B cell (primary cell): ENCODE measurements at regions not wholly inside any gene's neighbourhood (a gene's known extent, or its start where the extent isn't known, plus 50 kb on each side); places are given as distances from the start of the nearest gene placed in this dataset.

Experiments used
- ATAC-seq: fragments of 200-7000 bp; cut with Tn5 transposase; one replicate; pipeline ENCODE4 v1.10.0; 2021; ENCODE audit warnings: low read depth, mild to moderate bottlenecking, moderate number of reproducible peaks, moderate library complexity
- CTCF ChIA-PET: fragments of 350-600 bp; sonication (Branson Sonifier 250); formaldehyde crosslinking; loops from one replicate; lab custom pipeline; 2021; ENCODE audit warnings: antibody characterized with exemption, inconsistent platforms; lab: Charles Lee
- POLR2A ChIA-PET: fragments of 350-600 bp; sonication (Branson Sonifier 250); formaldehyde crosslinking; loops from one replicate; lab custom pipeline; 2021; ENCODE audit warnings: antibody characterized with exemption; lab: Charles Lee
- DNase-seq: peaks from one replicate; pipeline ENCODE4 v3.0.0; 2013
- H2AFZ ChIP-seq: 2 replicates; pipeline ENCODE4 v1.6.1; 2012; ENCODE audit warnings: mild to moderate bottlenecking, low read depth, low read length; ENCODE audit not compliant: insufficient read depth, poor library complexity, severe bottlenecking
- H3K27ac ChIP-seq, 2 donors: 1 replicate in 1 of 2; 2 replicates in 1 of 2; pipeline ENCODE4 v1.5.1; 2012 to 2013; ENCODE audit warnings: low read length in 2 of 2, mild to moderate bottlenecking in 2 of 2, moderate library complexity in 1 of 2
- H3K27me3 ChIP-seq, 4 experiments: fragments of 200-600 bp in 1 of 4; sonication (generic) in 1 of 4; replicated peaks in 1 of 4; 1 replicate in 2 of 4; 2 replicates in 2 of 4; pipeline versions ENCODE4 v1.6.1 to v1.7.0; 2013 to 2016; ENCODE audit warnings: low read length in 3 of 4, mild to moderate bottlenecking in 2 of 4, mixed read lengths in 1 of 4, moderate library complexity in 1 of 4; ENCODE audit not compliant: insufficient read depth in 4 of 4, control insufficient read depth in 3 of 4; ENCODE audit errors: control extremely low read depth in 1 of 4
- H3K36me3 ChIP-seq, 2 experiments: replicated peaks in 1 of 2; 1 replicate in 1 of 2; 2 replicates in 1 of 2; pipeline versions ENCODE4 v1.6.1 to v1.7.1; 2013; ENCODE audit warnings: low read length in 1 of 2; ENCODE audit not compliant: insufficient read depth in 2 of 2, control insufficient read depth in 1 of 2; ENCODE audit errors: control extremely low read depth in 1 of 2, extremely low read depth in 1 of 2
- H3K4me1 ChIP-seq, 2 donors: fragments of 200-600 bp in 1 of 2; sonication (generic) in 1 of 2; 1 replicate in 1 of 2; 2 replicates in 1 of 2; pipeline versions ENCODE4 v1.5.1 to v1.6.1; 2013 to 2017; ENCODE audit warnings: low read length in 2 of 2; ENCODE audit not compliant: control insufficient read depth in 2 of 2, insufficient read depth in 2 of 2
- H3K4me2 ChIP-seq: replicated peaks from 2 replicates; pipeline ENCODE3; 2012; ENCODE audit warnings: mild to moderate bottlenecking, low read depth, low read length; ENCODE audit not compliant: poor library complexity, severe bottlenecking
- H3K4me3 ChIP-seq, 5 experiments: fragments of 200-600 bp in 1 of 5; sonication (generic) in 1 of 5; 1 replicate in 3 of 5; 2 replicates in 2 of 5; pipeline versions ENCODE4 v1.5.1 to v1.7.0; 2011 to 2016; ENCODE audit warnings: low read length in 4 of 5, mild to moderate bottlenecking in 4 of 5, low read depth in 2 of 5, control low read depth in 1 of 5, moderate library complexity in 1 of 5; ENCODE audit not compliant: insufficient read depth in 1 of 5; ENCODE audit errors: control extremely low read depth in 1 of 5, extremely low read depth in 1 of 5
- H3K79me2 ChIP-seq: fragments of 200-600 bp; sonication (generic); one replicate; pipeline ENCODE4 v1.6.0; 2016; ENCODE audit warnings: low read length; ENCODE audit not compliant: control insufficient read depth, insufficient read depth
- H3K9ac ChIP-seq: fragments of 200-600 bp; sonication (generic); 2 replicates; pipeline ENCODE4 v1.6.1; 2017; ENCODE audit warnings: mild to moderate bottlenecking, low read length, moderate library complexity
- H3K9me3 ChIP-seq, 3 donors: one replicate each; pipeline versions ENCODE4 v1.6.1 to v1.7.1; 2013; ENCODE audit warnings: low read length in 2 of 3; ENCODE audit not compliant: control insufficient read depth in 2 of 3, insufficient read depth in 1 of 3; ENCODE audit errors: control extremely low read depth in 1 of 3
- H4K20me1 ChIP-seq: 2 replicates; pipeline ENCODE4 v1.6.0; 2012; ENCODE audit warnings: mild to moderate bottlenecking, low read length; ENCODE audit not compliant: insufficient read depth, control insufficient read depth, poor library complexity, severe bottlenecking
- H3K27ac Mint-ChIP-seq: one replicate; pipeline ENCODE4 v1.8.0; 2021; ENCODE audit warnings: mixed read lengths
- H3K27me3 Mint-ChIP-seq: one replicate; pipeline ENCODE4 v1.8.0; 2021; ENCODE audit warnings: mixed read lengths
- H3K4me1 Mint-ChIP-seq: one replicate; pipeline ENCODE4 v1.8.0; 2021; ENCODE audit warnings: mixed read lengths
- H3K4me3 Mint-ChIP-seq: one replicate; pipeline ENCODE4 v1.8.0; 2021; ENCODE audit warnings: mixed read lengths
- H3K9me3 Mint-ChIP-seq: one replicate; pipeline ENCODE4 v1.8.0; 2022; ENCODE audit warnings: mixed read lengths; ENCODE audit not compliant: insufficient read depth
- CTCF ChIP-seq: fragments of 200-600 bp; IDR thresholded peaks from one replicate; pipeline ENCODE4 v1.8.0; 2022; ENCODE audit warnings: antibody characterized with exemption, mild to moderate bottlenecking
- EZH2 ChIP-seq: IDR thresholded peaks from 2 replicates; pipeline ENCODE4 v1.6.1; 2012; ENCODE audit warnings: borderline replicate concordance, low read depth, mild to moderate bottlenecking, moderate library complexity, low read length; ENCODE audit not compliant: insufficient read depth, poor library complexity, severe bottlenecking
- WGBS: methylation state at CpG from one replicate; pipeline ENCODE4 v1.1.5; 2013; ENCODE audit warnings: missing lambda C conversion rate; ENCODE audit not compliant: insufficient coverage; 5-methylcytosine and 5-hydroxymethylcytosine counted together
- intact Hi-C: fragments of 100-400 bp; cut with micrococcal nuclease; formaldehyde crosslinking; loops from one replicate; pipeline ENCODE4 v1.10.0; 2022

GRCh38 chr5:12460493-12461261, 556.4 kb upstream of the CTNND2 start:
- H3K4me3 Mint-ChIP-seq, result no peak overlapping the region
- no peaks in the 10 kb centered on the region for H3K9me3 ChIP-seq
- no peaks in the 10 kb centered on the region for H3K79me2 ChIP-seq
- ChIA-PET CTCF (no interaction called here), POLR2A (no interaction called here)
- WGBS, result 84% methylated on average over 2 of the region's 8 CpGs
- no peaks in the 10 kb centered on the region for H3K36me3 ChIP-seq
- peaks cover 2% of the 10 kb centered on the region for H3K9me3 Mint-ChIP-seq
- no peak overlapping the region for H3K27ac ChIP-seq
- intact Hi-C loops, result no loop called here
- H3K9ac ChIP-seq, result no peak overlapping the region
- H3K27ac Mint-ChIP-seq, result no peak overlapping the region
- TF ChIP-seq EZH2 (no peak), CTCF (no peak)
- no peaks in the 10 kb centered on the region for H3K4me1 ChIP-seq
- no peaks in the 10 kb centered on the region for H4K20me1 ChIP-seq
- ATAC-seq (no peak), DNase-seq (no peak)
- H3K4me2 ChIP-seq, result no peak overlapping the region
- H3K4me3 ChIP-seq, result no peak overlapping the region
- no peaks in the 10 kb centered on the region for H3K27me3 Mint-ChIP-seq
- no peaks in the 10 kb centered on the region for H3K4me1 Mint-ChIP-seq
- no peaks in the 10 kb centered on the region for H3K27me3 ChIP-seq
- H2AFZ ChIP-seq, result no peak overlapping the region

GRCh38 chr5:12459326-12459725, 555.1 kb upstream of the CTNND2 start:
- peaks cover 2% of the 10 kb centered on the region for H3K9me3 Mint-ChIP-seq
- ChIA-PET CTCF (no interaction called here), POLR2A (no interaction called here)
- intact Hi-C loops, result no loop called here
- WGBS, result 100% methylated on average over 1 of the region's 1 CpG
- H3K4me1 ChIP-seq, result no peaks in the 10 kb centered on the region
- no peaks in the 10 kb centered on the region for H3K9me3 ChIP-seq
- no peaks in the 10 kb centered on the region for H3K79me2 ChIP-seq
- H3K9ac ChIP-seq, result no peak overlapping the region
- H3K36me3 ChIP-seq, result no peaks in the 10 kb centered on the region
- TF ChIP-seq EZH2, result no peak
- no peak for TF ChIP-seq CTCF
- no peak overlapping the region for H3K4me3 ChIP-seq
- no peak overlapping the region for H3K27ac Mint-ChIP-seq
- no peaks in the 10 kb centered on the region for H3K27me3 Mint-ChIP-seq
- H3K4me1 Mint-ChIP-seq, result no peaks in the 10 kb centered on the region
- DNase-seq (no peak), ATAC-seq (no peak)
- no peaks in the 10 kb centered on the region for H3K27me3 ChIP-seq
- H2AFZ ChIP-seq, result no peak overlapping the region
- no peak overlapping the region for H3K27ac ChIP-seq
- no peaks in the 10 kb centered on the region for H4K20me1 ChIP-seq
- H3K4me2 ChIP-seq, result no peak overlapping the region
- H3K4me3 Mint-ChIP-seq, result no peak overlapping the region
